Upper lobe of right lung (tissue), 1 donor: ENCODE measurements at regions not wholly inside any gene's neighbourhood (a gene's known extent, or its start where the extent isn't known, plus 50 kb on each side); places are given as distances from the start of the nearest gene placed in this dataset.

Experiments
- ATAC-seq: fragments of 200-7000 bp; cut with Tn5 transposase; one replicate; pipeline ENCODE4 v1.9.1; 2020; ENCODE audit warnings: mild to moderate bottlenecking, moderate library complexity
- DNase-seq: peaks from one replicate; pipeline ENCODE4 v3.0.0-alpha.2; 2020
- H3K27ac ChIP-seq: fragments of 200-600 bp; one replicate; pipeline ENCODE4 v1.8.0; 2022
- H3K27me3 ChIP-seq: fragments of 200-600 bp; one replicate; pipeline ENCODE4 v1.8.0; 2022; ENCODE audit warnings: mild to moderate bottlenecking
- H3K36me3 ChIP-seq: fragments of 200-600 bp; one replicate; pipeline ENCODE4 v1.8.0; 2022
- H3K4me1 ChIP-seq: fragments of 200-600 bp; one replicate; pipeline ENCODE4 v1.8.0; 2022
- H3K4me3 ChIP-seq: fragments of 200-600 bp; one replicate; pipeline ENCODE4 v1.8.0; 2022; ENCODE audit warnings: mild to moderate bottlenecking
- H3K9me3 ChIP-seq: fragments of 200-600 bp; one replicate; pipeline ENCODE4 v1.8.0; 2022
- CTCF ChIP-seq: fragments of 200-600 bp; IDR thresholded peaks from one replicate; pipeline ENCODE4 v1.8.0; 2022; ENCODE audit warnings: antibody characterized with exemption
- intact Hi-C: fragments of 100-400 bp; cut with DNase I; formaldehyde crosslinking; loops from one replicate; pipeline ENCODE4 v1.11.0; 2022
- donor health status: DM: no; HTN: yes; CAD: no; lungs with severe emphysema.

GRCh38 chr5:74092766-74093165, 466.8 kb downstream of the ARHGEF28 start:
- intact Hi-C loops = no loop called here
- H3K4me1 ChIP-seq = no peaks in the 10 kb centered on the region
- no peaks in the 10 kb centered on the region for H3K27me3 ChIP-seq
- H3K27ac ChIP-seq = no peak overlapping the region
- no peak overlapping the region for H3K4me3 ChIP-seq
- ATAC-seq (no peak), DNase-seq (no peak)
- no peaks in the 10 kb centered on the region for H3K9me3 ChIP-seq
- no peak for TF ChIP-seq CTCF
- H3K36me3 ChIP-seq = no peaks in the 10 kb centered on the region

- Histone ChIP-seq H3K27ac (no peak overlapping the region), H3K4me1 (no peaks in the 10 kb centered on the region), H3K36me3 (no peaks in the 10 kb centered on the region), H3K4me3 (no peak overlapping the region), H3K27me3 (no peaks in the 10 kb centered on the region), H3K9me3 (no peaks in the 10 kb centered on the region)
- no peak for TF ChIP-seq CTCF
- DNase-seq = peak; percentile 70
- ATAC-seq = peak; percentile 93
- intact Hi-C loops = no loop called here
These were observed 459.8 kb downstream of the ARHGEF28 start for GRCh38 chr5:74085782-74086181.

GRCh38 chr5:74085186-74085585, 459.2 kb downstream of the ARHGEF28 start:
- H3K27me3 ChIP-seq = no peaks in the 10 kb centered on the region
- no peaks in the 10 kb centered on the region for H3K9me3 ChIP-seq
- TF ChIP-seq CTCF = no peak
- no peak overlapping the region for H3K4me3 ChIP-seq
- no peaks in the 10 kb centered on the region for H3K4me1 ChIP-seq
- peak; percentile 8 for ATAC-seq
- intact Hi-C loops = no loop called here
- no peak for DNase-seq
- no peak overlapping the region for H3K27ac ChIP-seq
- H3K36me3 ChIP-seq = no peaks in the 10 kb centered on the region

GRCh38 chr5:74083096-74083791, 457.2 kb downstream of the ARHGEF28 start:
- no peak for TF ChIP-seq CTCF
- intact Hi-C loops = no loop called here
- no peak overlapping the region for H3K27ac ChIP-seq
- H3K36me3 ChIP-seq = no peaks in the 10 kb centered on the region
- no peaks in the 10 kb centered on the region for H3K4me1 ChIP-seq
- ATAC-seq = no peak
- no peaks in the 10 kb centered on the region for H3K9me3 ChIP-seq
- H3K4me3 ChIP-seq = no peak overlapping the region
- no peak for DNase-seq
- H3K27me3 ChIP-seq = no peaks in the 10 kb centered on the region

GRCh38 chr5:74082512-74083055, 456.6 kb downstream of the ARHGEF28 start:
- Histone ChIP-seq H3K27ac (no peak overlapping the region), H3K27me3 (no peaks in the 10 kb centered on the region), H3K9me3 (no peaks in the 10 kb centered on the region), H3K36me3 (no peaks in the 10 kb centered on the region), H3K4me3 (no peak overlapping the region), H3K4me1 (no peaks in the 10 kb centered on the region)
- no peak for TF ChIP-seq CTCF
- DNase-seq = no peak
- intact Hi-C loops = no loop called here
- no peak for ATAC-seq
